ENCODE measurements at regions not wholly inside any gene's neighbourhood (a gene's known extent, or its start where the extent isn't known, plus 50 kb on each side); places are given as distances from the start of the nearest gene placed in this dataset.
"Not testable (repeated sequence)": the region's sequence is repeated elsewhere in the genome, so short reads cannot be mapped to it uniquely, and the experiment has no call there.

- Histone ChIP-seq H3K27ac (peak overlapping the region; percentile 8), H3K36me3 (no peaks in the 10 kb centered on the region), H3K27me3 (no peaks in the 10 kb centered on the region), H3K9me3 (no peaks in the 10 kb centered on the region), H3K4me3 (peak overlapping the region; percentile 36), H3K4me1 (peaks cover 15% of the 10 kb centered on the region)
- no peak for DNase-seq (ENCODE audit: low spot score in 2 of 2)
- WGBS, result 34% methylated on average over 5 of the region's 5 CpGs
- TF ChIP-seq CTCF (IDR thresholded peaks at IDR 0.05) (no peak), POLR2AphosphoS5 (IDR thresholded peaks at IDR 0.05) (no peak), EP300 (IDR thresholded peaks at IDR 0.05) (no peak), POLR2A (IDR thresholded peaks at IDR 0.05) (no peak)
Observed at GRCh38 chr5:99033014-99033900, 104.5 kb upstream of the CHD1 start.

GRCh38 chr5:99032234-99033013 lies 103.6 kb upstream of the CHD1 start:
- Histone ChIP-seq H3K36me3 (no peaks in the 10 kb centered on the region), H3K27me3 (no peaks in the 10 kb centered on the region), H3K4me3 (peak overlapping the region; percentile 36), H3K4me1 (peaks cover 15% of the 10 kb centered on the region), H3K27ac (peak overlapping the region; percentile 8), H3K9me3 (no peaks in the 10 kb centered on the region)
- no peak for DNase-seq (ENCODE audit: low spot score in 2 of 2)
- 42% methylated on average over 7 of the region's 7 CpGs for WGBS
- TF ChIP-seq EP300 (IDR thresholded peaks at IDR 0.05) (no peak), CTCF (IDR thresholded peaks at IDR 0.05) (peak; percentile 28 to 57), POLR2AphosphoS5 (IDR thresholded peaks at IDR 0.05) (no peak), POLR2A (IDR thresholded peaks at IDR 0.05) (no peak)

GRCh38 chr5:99030906-99031440 lies 102.2 kb upstream of the CHD1 start:
- Histone ChIP-seq H3K9me3 (no peaks in the 10 kb centered on the region), H3K27me3 (no peaks in the 10 kb centered on the region)

GRCh38 chr5:99029172-99029571 lies 100.4 kb upstream of the CHD1 start:
- no peak for DNase-seq (ENCODE audit: low spot score in 2 of 2)
- H3K27me3 ChIP-seq, result no peaks in the 10 kb centered on the region
- H3K36me3 ChIP-seq, result no peaks in the 10 kb centered on the region
- no peak overlapping the region for H3K4me3 ChIP-seq
- H3K9me3 ChIP-seq, result no peaks in the 10 kb centered on the region
- no peak for TF ChIP-seq POLR2AphosphoS5 (IDR thresholded peaks at IDR 0.05)
- no peak for TF ChIP-seq POLR2A (IDR thresholded peaks at IDR 0.05)
- no peak for TF ChIP-seq CTCF (IDR thresholded peaks at IDR 0.05)
- no peak for TF ChIP-seq EP300 (IDR thresholded peaks at IDR 0.05)
- H3K27ac ChIP-seq, result no peak overlapping the region
- WGBS, result 98% methylated on average over 1 of the region's 1 CpG
- peaks cover 15% of the 10 kb centered on the region for H3K4me1 ChIP-seq

More at GRCh38 chr5:99030906-99031440, 102.2 kb upstream of the CHD1 start:
- no peak overlapping the region for H3K4me3 ChIP-seq
- TF ChIP-seq POLR2AphosphoS5 (IDR thresholded peaks at IDR 0.05) (no peak), EP300 (IDR thresholded peaks at IDR 0.05) (no peak), CTCF (IDR thresholded peaks at IDR 0.05) (no peak), POLR2A (IDR thresholded peaks at IDR 0.05) (no peak)
- peaks cover 15% of the 10 kb centered on the region for H3K4me1 ChIP-seq
- no peak overlapping the region for H3K27ac ChIP-seq
- DNase-seq (ENCODE audit: low spot score in 2 of 2), result no peak
- no peaks in the 10 kb centered on the region for H3K36me3 ChIP-seq

- H3K36me3 ChIP-seq; H3K4me1 ChIP-seq; DNase-seq (ENCODE audit: low spot score in 2 of 2); H3K27me3 ChIP-seq; H3K4me3 ChIP-seq; H3K9me3 ChIP-seq; H3K27ac ChIP-seq: not testable (repeated sequence)
- 91% methylated on average over 6 of the region's 6 CpGs for WGBS
Observed at GRCh38 chr5:99028170-99028569, 99.4 kb upstream of the CHD1 start.
